ENCODE measurements at regions not wholly inside any gene's neighbourhood (a gene's known extent, or its start where the extent isn't known, plus 50 kb on each side); places are given as distances from the start of the nearest gene placed in this dataset.

DNA sequence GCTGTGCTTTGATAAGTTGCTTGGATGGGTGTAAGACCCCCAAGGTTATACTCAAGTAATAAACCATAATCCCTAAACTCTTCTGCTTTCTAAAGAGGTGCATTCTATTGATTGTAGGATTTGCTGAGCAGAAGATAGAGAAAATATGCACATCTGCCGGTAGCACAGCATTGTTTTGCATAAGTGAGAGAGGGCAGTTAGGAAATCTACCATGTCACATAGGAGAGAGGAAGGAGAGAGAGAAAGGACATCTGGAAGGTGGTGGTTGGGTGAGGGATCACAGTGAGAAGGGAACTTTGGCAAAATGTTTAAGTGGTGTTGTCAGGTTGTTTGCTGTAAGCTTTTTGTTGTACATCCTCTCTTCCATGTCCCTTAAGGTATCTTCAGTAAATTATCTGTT lies 73.6 kb upstream of the BDNF start:
- DNase-seq (ENCODE audit: low read depth, low spot score) = no peak

DNA sequence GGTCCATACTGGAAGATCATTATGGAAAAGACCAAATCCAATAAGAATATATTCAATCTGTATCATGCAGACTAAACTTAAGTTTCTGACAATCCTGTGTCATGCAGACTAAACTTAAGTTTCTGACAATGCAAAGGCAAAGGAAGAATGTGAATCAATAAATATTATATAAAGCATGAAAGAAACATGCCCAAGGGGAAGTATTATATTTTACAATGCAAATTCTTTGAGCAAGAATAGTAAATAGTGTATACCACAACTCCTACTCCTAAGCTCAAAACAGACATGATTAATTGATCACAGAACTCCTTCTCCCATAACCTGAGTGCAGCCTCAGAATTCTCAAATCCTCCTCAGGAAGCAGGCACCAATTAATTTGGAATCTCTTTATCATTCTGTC lies 71.3 kb upstream of the BDNF start:
- no peak for DNase-seq (ENCODE audit: low read depth, low spot score)

DNA sequence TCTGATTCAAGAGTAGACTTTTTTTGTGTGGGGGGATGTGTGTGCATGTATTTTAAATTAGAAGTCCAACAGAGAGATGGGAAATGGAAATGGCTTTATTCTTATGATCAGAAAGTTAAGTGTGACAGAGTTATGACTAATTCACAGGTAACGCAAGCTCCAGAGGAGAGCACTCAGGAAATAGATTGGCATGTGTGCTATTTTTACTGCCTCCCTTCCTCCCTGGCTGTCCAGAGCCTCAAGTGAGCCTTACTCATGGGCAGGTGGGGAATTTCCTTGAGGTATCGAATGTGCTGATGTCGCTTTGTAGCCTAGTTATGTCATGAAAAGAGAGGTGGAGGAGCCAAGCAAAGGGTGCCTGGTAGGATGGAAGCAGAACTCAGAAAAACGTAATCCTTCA lies 70.3 kb upstream of the BDNF start:
- DNase-seq (ENCODE audit: low read depth, low spot score) = no peak

DNA sequence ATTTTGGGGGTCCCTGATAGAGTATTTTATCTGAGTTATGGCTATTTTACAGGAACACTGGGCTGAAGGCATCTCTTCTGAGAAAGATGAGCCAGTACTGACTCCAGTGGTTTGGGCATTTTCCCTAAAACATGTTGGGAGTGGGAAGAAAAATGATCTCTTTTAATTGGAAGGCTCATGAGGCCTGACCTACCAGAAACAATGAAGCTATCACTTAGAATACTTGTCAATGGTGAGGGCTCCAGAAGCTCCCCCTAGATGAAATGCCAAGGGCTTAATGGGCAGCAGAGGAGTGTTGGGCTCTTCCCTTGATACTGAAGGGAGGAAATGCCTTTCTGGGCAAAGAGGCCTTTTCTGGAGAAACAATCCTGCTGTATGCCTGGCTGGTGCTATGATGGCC lies 63.5 kb upstream of the BDNF start:
- no peak for DNase-seq (ENCODE audit: low read depth, low spot score)

DNA sequence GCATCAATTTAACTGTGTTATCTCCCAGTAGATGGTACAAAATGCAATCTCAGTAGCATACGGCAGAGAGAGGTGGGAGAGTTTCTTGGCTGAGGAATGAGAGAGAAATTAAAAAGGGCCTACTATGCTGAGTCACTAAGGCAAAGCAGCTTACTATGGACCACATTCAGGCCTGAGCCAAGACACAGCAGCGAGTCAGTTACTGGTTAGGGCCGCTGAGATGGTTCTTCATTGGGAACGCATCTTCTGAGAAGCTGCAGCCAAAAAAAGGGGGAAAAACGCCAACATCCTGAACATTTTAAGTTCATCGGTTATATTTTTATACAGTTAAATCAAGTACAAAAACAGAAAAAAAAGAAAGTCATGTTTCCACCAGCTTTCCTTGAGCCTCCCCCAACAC lies 61.1 kb upstream of the BDNF start:
- no peak for DNase-seq (ENCODE audit: low read depth, low spot score)

DNA sequence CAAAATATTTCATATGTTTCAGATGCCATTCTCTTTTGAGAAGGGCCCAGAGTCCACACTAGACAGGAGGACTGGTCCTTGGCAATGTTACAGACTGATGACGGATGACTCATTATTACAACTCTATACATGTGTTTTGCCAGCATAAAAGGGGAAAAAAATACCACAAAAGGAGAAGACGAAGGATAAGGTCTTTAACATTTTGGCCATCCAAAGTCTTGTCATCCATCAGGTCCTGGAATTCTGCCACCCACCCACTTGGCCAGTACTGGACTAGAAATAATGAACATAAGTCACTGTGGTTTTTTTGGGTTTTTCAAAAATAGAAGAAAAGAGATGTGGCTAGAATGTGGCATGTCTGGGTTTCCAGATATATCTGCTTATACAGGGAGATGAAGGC lies 57.7 kb upstream of the BDNF start:
- no peak for DNase-seq (ENCODE audit: low read depth, low spot score)

DNA sequence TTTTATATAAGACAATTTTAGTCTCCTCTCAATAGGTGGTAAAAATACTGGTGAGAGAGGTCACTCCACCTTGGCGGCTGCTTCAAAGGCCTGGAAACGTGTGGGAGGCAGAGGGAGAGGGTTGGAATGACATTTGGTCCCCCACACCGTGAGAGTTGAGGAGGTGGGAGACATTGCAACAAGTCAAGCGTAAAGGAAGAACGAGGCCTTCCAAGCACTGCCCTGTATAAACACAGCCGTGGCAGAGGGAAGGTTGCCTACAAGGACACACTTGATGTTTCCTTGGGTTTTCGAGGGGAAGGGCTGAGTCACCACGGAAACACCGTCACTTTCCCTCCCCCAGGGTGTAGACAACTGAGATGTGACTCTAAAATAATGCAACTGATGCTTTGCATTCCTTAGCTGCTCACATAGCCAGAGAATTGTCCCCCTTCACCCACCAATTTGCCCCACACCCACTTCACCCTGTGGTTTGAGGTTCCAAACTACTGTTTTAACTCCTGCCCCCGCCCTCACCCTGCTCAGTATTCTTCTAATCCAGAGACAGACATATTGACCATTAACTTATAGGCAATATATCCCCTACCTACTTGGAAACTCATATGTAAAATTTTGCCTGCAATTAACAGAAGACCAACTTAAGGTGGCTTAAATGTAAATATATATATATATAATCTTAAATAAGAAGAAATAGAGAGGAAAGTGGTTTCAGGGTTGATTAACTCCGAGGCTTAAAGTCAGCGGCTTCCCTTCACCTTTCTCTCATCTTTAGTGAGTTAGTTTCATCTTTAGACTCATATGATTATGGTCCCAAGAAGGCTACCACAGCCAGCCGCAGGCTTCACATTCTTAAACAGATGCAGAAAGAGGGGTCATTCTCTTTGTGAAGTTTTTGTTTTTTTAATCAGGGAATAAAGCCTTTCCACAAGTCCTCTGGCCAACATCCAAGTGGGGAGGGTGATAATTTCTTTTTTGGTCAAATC lies 54.1 kb upstream of the BDNF start:
- DNase-seq (ENCODE audit: low read depth, low spot score) = peak; percentile 24

Data from brain pericyte (primary cell).